IPS-NIHi7 (cell line): ENCODE measurements at regions not wholly inside any gene's neighbourhood (a gene's known extent, or its start where the extent isn't known, plus 50 kb on each side); places are given as distances from the start of the nearest gene placed in this dataset.

Experiments
- DNase-seq: peaks from one replicate; pipeline ENCODE4 v3.0.0; 2012; ENCODE audit warnings: mixed read lengths; ENCODE audit errors: extremely low spot score

DNA sequence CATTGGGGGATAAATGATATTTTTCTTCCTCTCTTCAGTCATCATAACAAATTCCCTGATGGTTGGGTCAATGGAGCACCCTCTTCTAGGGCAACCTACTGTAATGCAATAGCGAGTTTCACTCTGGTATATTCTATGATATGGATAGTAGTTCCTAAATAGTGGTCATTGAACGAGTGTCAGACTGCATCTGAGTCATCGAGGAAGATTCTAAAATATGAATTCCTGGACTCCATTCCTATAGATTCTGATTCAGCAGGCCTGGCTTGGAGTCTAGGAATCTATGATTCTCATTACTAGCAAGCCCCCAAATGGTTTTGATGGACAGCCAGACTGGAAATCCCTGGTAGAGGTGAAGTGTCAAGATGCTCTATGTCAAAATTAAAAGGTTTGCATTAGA is 254.5 kb downstream of the BUB3 start:
- DNase-seq = no peak

GRCh38 chr10:123409426-123409825 is 255.2 kb downstream of the BUB3 start:
- no peak for DNase-seq

GRCh38 chr10:123409884-123410283 is 255.7 kb downstream of the BUB3 start:
- DNase-seq = no peak

- DNase-seq = no peak
Measured at GRCh38 chr10:123413353-123413752, 252.8 kb upstream of the GPR26 start.

DNA sequence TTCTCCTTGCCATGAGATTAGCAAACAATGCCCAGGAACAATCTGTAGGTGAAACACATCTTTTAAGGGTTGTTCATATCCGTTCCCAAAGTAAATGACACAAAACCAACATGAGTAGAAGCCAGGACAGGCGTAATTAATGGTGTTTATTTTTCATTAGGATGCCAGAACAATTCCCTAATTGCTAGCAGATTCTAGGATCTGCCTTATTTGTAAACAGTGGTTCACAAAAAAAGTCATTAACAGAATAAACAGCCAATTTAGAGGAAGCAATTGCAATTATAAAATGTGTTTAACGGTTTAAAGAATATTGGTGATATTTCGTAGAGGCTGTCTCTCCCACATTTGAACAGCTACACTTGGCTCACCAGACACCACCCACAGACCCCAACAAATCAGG is 250.6 kb upstream of the GPR26 start:
- no peak for DNase-seq

GRCh38 chr10:123417414-123417813 is 248.7 kb upstream of the GPR26 start:
- no peak for DNase-seq

DNA sequence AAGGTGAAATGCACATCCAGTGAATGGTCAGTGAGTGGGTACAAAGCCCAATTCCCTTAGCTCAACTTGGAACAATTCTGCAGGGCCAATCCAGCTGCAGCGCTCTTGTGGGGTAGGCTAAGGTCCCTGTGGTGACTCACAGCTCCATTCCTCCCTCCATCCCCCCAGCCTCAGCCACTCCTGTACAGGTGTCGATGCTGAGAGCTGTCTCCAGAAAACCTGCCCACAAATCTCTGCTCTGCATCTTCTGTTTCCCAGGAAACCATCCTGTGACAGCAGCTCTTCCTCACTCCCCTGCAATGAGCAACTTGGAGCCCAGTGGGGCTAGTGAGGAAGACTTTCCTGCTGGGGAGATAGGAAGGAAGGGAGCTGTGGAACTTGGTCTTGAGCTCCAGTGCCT is 244.7 kb upstream of the GPR26 start:
- DNase-seq = no peak

GRCh38 chr10:123422261-123422660 is 243.9 kb upstream of the GPR26 start:
- no peak for DNase-seq

DNA sequence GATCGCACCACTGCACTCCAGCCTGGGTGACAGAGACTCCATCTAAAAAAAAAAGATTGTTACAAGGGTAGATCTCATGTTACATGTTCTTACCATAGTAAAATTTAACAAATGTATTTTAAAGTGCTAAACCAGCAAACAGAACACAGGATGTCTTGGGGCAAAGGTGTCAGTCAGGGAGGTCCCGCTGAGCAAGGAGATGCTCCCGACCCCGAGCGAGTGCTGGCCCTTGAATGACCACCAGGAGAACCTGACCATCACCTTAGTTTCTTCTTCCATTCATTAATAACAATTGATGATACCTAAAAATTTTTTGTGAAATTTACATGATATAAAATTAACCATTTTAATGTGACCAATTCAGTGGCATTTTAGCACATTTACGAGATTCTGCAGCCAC is 241.6 kb upstream of the GPR26 start:
- no peak for DNase-seq

- DNase-seq = no peak
Measured at GRCh38 chr10:123425680-123426079, 240.5 kb upstream of the GPR26 start.

DNA sequence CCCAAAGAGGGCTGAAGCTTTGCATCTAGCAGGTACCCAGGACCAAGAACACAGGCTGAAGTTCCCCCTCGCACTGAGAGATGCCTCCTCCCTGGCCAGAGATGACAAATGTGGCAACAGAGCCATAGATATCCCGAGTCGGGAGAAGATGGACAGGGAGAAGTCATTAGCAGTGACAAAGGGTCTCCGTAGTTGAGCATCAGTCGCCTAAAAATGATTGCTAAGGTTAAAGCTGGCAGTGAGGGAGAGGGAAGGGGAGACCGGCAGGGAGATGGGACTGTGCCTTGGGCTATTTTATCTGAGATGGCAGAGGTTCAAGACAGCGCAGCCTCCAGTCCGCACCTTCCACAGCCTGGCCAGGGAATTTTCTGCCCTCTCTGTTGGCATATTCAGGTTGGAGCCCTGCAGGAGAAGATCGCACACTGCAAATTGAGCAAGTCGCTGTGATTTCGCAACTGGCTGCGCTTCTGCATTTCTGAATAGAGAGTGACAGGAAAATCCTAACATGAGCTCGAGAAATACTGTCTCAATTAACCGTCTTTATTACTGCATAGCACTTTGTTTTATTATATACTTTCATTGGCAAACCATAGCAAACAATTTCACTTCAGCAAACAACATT is 238.9 kb upstream of the GPR26 start:
- DNase-seq = no peak

- no peak for DNase-seq
Measured at GRCh38 chr10:123428391-123428790, 237.8 kb upstream of the GPR26 start.

DNA sequence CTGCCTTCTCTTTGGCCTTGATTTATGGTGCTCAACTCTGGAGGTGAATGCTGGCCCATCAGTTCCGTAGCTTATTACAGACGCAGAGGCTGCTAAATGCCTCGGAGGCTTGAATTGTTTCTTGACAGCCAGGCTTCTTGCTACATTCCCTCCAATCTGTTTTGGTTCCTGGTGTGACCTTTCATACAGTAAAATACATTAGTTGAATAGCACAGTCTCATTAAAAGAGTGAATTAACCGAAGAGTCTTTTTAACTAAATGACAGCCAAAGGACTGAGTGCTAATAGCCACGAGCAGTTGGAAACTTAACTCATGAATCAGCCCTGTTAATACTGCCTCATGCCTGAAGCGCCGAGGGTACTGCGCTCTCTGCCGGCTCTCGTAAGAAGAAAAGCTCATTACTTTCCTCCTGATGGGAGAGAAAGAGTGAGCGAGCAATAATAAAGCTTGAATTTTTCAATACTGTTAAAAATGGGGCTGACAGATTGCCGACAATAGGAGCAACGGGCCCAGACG is 236.4 kb upstream of the GPR26 start:
- DNase-seq = no peak

GRCh38 chr10:123433539-123433938 is 232.6 kb upstream of the GPR26 start:
- no peak for DNase-seq

GRCh38 chr10:123434435-123435039 is 231.6 kb upstream of the GPR26 start:
- no peak for DNase-seq

DNA sequence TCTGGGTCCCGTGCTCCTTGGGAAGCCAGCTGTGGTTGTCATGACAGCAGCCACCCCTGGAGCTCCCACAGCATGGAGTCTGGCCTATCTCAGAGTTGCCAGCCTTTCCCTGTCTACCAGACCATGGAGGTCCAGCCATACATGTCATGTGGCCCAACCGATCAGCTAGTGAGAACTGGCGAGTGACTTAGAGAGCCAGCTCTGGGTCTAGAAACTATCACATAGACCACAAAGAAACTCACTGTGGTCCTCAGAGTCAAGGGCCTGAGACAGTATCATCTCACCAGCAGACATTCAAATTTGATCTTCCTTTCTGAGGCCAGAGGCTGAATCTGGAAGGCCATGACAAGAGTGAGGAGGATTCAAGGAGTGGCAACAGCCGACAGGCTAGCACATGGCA is 223.3 kb upstream of the GPR26 start:
- no peak for DNase-seq

GRCh38 chr10:123443924-123444323 is 222.2 kb upstream of the GPR26 start:
- DNase-seq = no peak

DNA sequence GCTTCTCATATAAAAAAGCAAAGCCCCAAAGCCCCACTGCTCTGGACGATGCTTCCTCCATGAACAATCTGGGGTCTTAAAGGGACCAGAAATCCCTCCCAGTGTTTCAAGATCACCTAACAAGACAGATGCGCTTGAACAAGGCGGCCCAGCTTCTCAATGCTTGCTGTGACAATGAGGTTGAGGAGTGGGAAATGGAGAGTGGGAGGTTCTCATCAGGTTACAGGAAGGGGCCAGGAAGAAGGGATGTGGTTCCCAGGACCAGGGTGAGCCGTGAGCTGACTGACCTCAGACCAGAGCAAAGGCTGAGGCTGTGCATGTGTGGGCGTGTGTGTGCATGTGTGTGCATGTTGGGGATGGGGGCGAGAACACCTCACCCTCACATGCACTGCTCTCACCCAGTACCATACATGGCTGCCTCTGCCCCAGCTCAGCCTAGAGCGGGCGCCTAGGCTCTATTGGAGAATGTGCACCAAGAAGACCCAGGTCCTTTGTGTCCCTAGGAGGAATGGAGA is 220.8 kb upstream of the GPR26 start:
- DNase-seq = no peak

DNA sequence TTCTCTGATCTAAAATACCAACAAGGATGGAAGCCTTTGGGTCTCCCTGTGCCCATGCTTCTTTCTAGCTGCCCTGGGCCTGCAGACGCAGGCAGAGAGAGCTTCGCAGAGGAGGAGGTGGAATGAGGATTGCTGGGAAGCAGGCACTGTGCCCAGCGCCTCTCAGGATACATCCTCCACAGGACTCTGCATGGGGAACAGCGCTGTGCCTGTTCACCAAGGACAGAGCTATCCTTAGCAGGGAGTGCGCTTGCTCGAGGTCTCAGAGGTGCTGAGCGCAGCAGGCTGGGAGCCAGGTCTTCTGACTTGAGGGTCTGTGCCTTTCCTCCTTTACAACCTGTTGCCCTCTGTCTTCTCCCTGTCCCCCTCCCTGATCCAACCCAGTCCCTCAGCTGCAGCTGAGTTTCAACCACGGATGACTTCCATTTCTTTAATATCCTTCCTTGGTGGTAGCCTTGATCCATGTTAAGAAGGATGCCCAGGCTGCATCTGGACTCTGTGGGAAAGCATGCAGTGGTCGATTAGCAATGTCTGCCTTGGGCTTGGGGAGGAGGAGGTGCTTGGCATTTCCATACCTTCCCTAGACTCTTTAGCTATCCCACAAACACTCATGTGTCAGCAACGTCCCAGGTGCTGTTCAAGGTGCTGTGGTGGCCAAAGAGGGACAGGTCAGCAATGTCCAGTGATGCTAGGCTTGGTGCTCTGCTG is 219.6 kb upstream of the GPR26 start:
- no peak for DNase-seq

GRCh38 chr10:123449234-123449962 is 216.8 kb upstream of the GPR26 start:
- DNase-seq = no peak

DNA sequence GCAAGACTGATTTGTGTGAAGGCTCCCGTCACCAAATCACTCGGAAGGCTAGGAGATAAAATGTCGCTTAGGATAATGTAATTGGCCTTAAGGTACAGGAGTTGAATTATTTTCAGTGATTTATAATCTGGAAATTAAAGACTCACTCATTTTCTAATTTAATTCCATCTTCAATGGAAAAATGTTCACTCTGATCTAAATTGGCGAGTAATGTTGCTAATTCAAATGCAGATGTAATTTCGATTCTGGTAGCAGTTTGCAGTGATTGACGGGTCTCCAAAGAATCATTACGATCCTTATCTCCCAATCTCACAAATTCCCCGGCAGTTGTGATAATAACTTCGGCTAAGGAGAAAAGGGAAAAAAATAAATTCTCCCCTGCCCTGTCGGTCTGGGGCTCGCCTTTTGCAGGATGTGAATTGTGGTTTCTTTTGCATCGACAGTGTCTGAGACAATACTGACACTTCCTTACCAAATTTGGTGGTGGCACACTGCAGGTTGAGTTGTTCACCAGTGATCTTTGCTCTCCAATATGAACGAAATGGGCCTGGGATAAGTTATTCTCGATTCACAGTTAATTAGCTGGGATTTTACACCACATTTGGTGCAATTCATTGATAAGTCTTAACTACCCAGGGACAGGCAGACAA is 215.1 kb upstream of the GPR26 start:
- DNase-seq = no peak
